ENCODE measurements at regions not wholly inside any gene's neighbourhood (a gene's known extent, or its start where the extent isn't known, plus 50 kb on each side); places are given as distances from the start of the nearest gene placed in this dataset.

- Histone ChIP-seq H3K36me3 (no peaks in the 10 kb centered on the region), H3K4me1 (no peaks in the 10 kb centered on the region), H3K27me3 (no peaks in the 10 kb centered on the region), H3K27ac (no peak overlapping the region), H3K9me3 (no peaks in the 10 kb centered on the region), H3K4me3 (no peak overlapping the region)
- TF ChIP-seq POLR2AphosphoS5 (IDR thresholded peaks at IDR 0.05) (no peak), POLR2A (IDR thresholded peaks at IDR 0.05) (no peak), EP300 (IDR thresholded peaks at IDR 0.05) (no peak), CTCF (IDR thresholded peaks at IDR 0.05) (no peak)
- no peak for ATAC-seq (ENCODE audit: low FRiP score in 2 of 2)
- 45 to 50% methylated on average over 2 of the region's 2 CpGs for WGBS, 2 donors
- no peak for DNase-seq
Measured at GRCh38 chr14:21985081-21985480, 311.5 kb upstream of the OR4E1 start.

- H3K4me1 ChIP-seq, result no peaks in the 10 kb centered on the region
- WGBS, 2 donors, result 67 to 70% methylated on average over 5 of the region's 5 CpGs
Measured at GRCh38 chr14:21978999-21979314, 305.3 kb upstream of the OR4E1 start.

GRCh38 chr14:21978184-21978998 is 304.8 kb upstream of the OR4E1 start:
- Histone ChIP-seq H3K27ac (no peak overlapping the region), H3K4me1 (no peaks in the 10 kb centered on the region), H3K4me3 (no peak overlapping the region), H3K9me3 (no peaks in the 10 kb centered on the region), H3K27me3 (no peaks in the 10 kb centered on the region), H3K36me3 (no peaks in the 10 kb centered on the region)
- DNase-seq, result peak; percentile 15 to 37
- peak in 1 of 2 donors; percentile 58 for ATAC-seq (ENCODE audit: low FRiP score in 2 of 2)
- WGBS, 2 donors, result 38 to 44% methylated on average over 11 of the region's 11 CpGs
- TF ChIP-seq POLR2AphosphoS5 (IDR thresholded peaks at IDR 0.05) (no peak), CTCF (IDR thresholded peaks at IDR 0.05) (peak in 5 of 6 experiments; percentile 46 to 64 (median 49))

More at GRCh38 chr14:21978999-21979314, 305.3 kb upstream of the OR4E1 start:
- no peak for TF ChIP-seq POLR2A (IDR thresholded peaks at IDR 0.05)
- TF ChIP-seq EP300 (IDR thresholded peaks at IDR 0.05), result no peak
- no peak for TF ChIP-seq POLR2AphosphoS5 (IDR thresholded peaks at IDR 0.05)
- TF ChIP-seq CTCF (IDR thresholded peaks at IDR 0.05), result no peak
- Histone ChIP-seq H3K36me3 (no peaks in the 10 kb centered on the region), H3K27ac (no peak overlapping the region), H3K4me3 (no peak overlapping the region), H3K9me3 (no peaks in the 10 kb centered on the region), H3K27me3 (no peaks in the 10 kb centered on the region)
- DNase-seq (no peak), ATAC-seq (ENCODE audit: low FRiP score in 2 of 2) (no peak)

- H3K36me3 ChIP-seq, result no peaks in the 10 kb centered on the region
- TF ChIP-seq EP300 (IDR thresholded peaks at IDR 0.05) (no peak), CTCF (IDR thresholded peaks at IDR 0.05) (no peak), POLR2A (IDR thresholded peaks at IDR 0.05) (no peak), POLR2AphosphoS5 (IDR thresholded peaks at IDR 0.05) (no peak)
- H3K9me3 ChIP-seq, result no peaks in the 10 kb centered on the region
- WGBS, 2 donors, result 84 to 85% methylated on average over 2 of the region's 2 CpGs
- no peak overlapping the region for H3K4me3 ChIP-seq
- DNase-seq (no peak), ATAC-seq (ENCODE audit: low FRiP score in 2 of 2) (no peak)
- H3K4me1 ChIP-seq, result no peaks in the 10 kb centered on the region
- no peak overlapping the region for H3K27ac ChIP-seq
- no peaks in the 10 kb centered on the region for H3K27me3 ChIP-seq
Measured at GRCh38 chr14:21974741-21975140, 301.1 kb upstream of the OR4E1 start.

- TF ChIP-seq POLR2A (IDR thresholded peaks at IDR 0.05), result no peak
- no peak for TF ChIP-seq CTCF (IDR thresholded peaks at IDR 0.05)
- TF ChIP-seq POLR2AphosphoS5 (IDR thresholded peaks at IDR 0.05), result no peak
- no peak for TF ChIP-seq EP300 (IDR thresholded peaks at IDR 0.05)
- no peak overlapping the region for H3K4me3 ChIP-seq
- no peaks in the 10 kb centered on the region for H3K9me3 ChIP-seq
- no peak overlapping the region for H3K27ac ChIP-seq
- DNase-seq (no peak), ATAC-seq (ENCODE audit: low FRiP score in 2 of 2) (no peak)
- H3K4me1 ChIP-seq, result no peaks in the 10 kb centered on the region
- WGBS, 2 donors, result 77 to 81% methylated on average over 1 of the region's 1 CpG
- no peaks in the 10 kb centered on the region for H3K27me3 ChIP-seq
- H3K36me3 ChIP-seq, result no peaks in the 10 kb centered on the region
Measured at GRCh38 chr14:21965042-21965441, 291.4 kb upstream of the OR4E1 start.

Data from upper lobe of left lung (tissue), 6 donors.